ENCODE measurements at regions not wholly inside any gene's neighbourhood (a gene's known extent, or its start where the extent isn't known, plus 50 kb on each side); places are given as distances from the start of the nearest gene placed in this dataset.
A peak's percentile ranks its signal among the peaks of the same experiment; 100 is the strongest.

- peaks cover 10% of the 10 kb centered on the region for H3K9me3 Mint-ChIP-seq
- peaks cover 2% of the 10 kb centered on the region for H3K36me3 Mint-ChIP-seq (ENCODE audit: low read depth)
- H3K27ac Mint-ChIP-seq (ENCODE audit: unreplicated experiment), result no peak overlapping the region
- H3K27me3 Mint-ChIP-seq (ENCODE audit: low read depth), result no peaks in the 10 kb centered on the region
- peaks cover 24% of the 10 kb centered on the region for H3K4me1 Mint-ChIP-seq
- H3K4me3 Mint-ChIP-seq, result no peak overlapping the region
- TF ChIP-seq, protein P1, sequence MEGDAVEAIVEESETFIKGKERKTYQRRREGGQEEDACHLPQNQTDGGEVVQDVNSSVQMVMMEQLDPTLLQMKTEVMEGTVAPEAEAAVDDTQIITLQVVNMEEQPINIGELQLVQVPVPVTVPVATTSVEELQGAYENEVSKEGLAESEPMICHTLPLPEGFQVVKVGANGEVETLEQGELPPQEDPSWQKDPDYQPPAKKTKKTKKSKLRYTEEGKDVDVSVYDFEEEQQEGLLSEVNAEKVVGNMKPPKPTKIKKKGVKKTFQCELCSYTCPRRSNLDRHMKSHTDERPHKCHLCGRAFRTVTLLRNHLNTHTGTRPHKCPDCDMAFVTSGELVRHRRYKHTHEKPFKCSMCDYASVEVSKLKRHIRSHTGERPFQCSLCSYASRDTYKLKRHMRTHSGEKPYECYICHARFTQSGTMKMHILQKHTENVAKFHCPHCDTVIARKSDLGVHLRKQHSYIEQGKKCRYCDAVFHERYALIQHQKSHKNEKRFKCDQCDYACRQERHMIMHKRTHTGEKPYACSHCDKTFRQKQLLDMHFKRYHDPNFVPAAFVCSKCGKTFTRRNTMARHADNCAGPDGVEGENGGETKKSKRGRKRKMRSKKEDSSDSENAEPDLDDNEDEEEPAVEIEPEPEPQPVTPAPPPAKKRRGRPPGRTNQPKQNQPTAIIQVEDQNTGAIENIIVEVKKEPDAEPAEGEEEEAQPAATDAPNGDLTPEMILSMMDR (conservative IDR thresholded peaks at IDR 0.05), result no peak
- DNase-seq (ENCODE audit: low read depth, low spot score), result no peak
Observed at GRCh38 chr2:54360055-54360792, 95.9 kb upstream of the SPTBN1 start.

GRCh38 chr2:54364409-54364808 is 91.7 kb upstream of the SPTBN1 start:
- DNase-seq (ENCODE audit: low read depth, low spot score), result no peak
- peaks cover 24% of the 10 kb centered on the region for H3K9me3 Mint-ChIP-seq

DNA sequence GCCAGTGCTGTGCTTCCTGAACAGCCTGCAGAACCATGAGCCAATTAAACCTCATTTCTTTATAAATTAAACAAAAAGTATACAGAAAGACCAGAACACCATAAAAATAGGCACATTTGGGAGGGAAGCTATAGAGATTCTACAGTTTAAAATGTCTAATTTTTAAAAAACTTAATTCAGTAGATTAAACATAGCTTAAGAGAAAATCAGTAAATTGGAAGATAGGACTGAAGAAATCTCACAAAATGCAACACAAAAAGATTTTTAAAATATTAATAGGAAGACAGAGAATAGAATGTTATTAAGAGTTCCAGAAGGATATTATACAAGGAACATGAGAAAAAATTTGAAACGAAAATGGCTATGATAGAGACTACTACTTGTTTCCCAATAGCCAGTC is 90.5 kb upstream of the SPTBN1 start:
- Mint-ChIP-seq H3K9me3 (peaks cover 24% of the 10 kb centered on the region), H3K4me1 (peaks cover 11% of the 10 kb centered on the region), H3K4me3 (no peak overlapping the region), H3K36me3 (ENCODE audit: low read depth) (peaks cover 11% of the 10 kb centered on the region), H3K27ac (ENCODE audit: unreplicated experiment) (no peak overlapping the region), H3K27me3 (ENCODE audit: low read depth) (no peaks in the 10 kb centered on the region)
- TF ChIP-seq, protein P1 (conservative IDR thresholded peaks at IDR 0.05), result no peak
- DNase-seq (ENCODE audit: low read depth, low spot score), result no peak

More at GRCh38 chr2:54364409-54364808, 91.7 kb upstream of the SPTBN1 start:
- Mint-ChIP-seq H3K27ac (ENCODE audit: unreplicated experiment) (no peak overlapping the region), H3K27me3 (ENCODE audit: low read depth) (no peaks in the 10 kb centered on the region), H3K4me3 (no peak overlapping the region), H3K36me3 (ENCODE audit: low read depth) (peaks cover 11% of the 10 kb centered on the region), H3K4me1 (peaks cover 15% of the 10 kb centered on the region)
- TF ChIP-seq, protein P1 (conservative IDR thresholded peaks at IDR 0.05), result no peak

DNA sequence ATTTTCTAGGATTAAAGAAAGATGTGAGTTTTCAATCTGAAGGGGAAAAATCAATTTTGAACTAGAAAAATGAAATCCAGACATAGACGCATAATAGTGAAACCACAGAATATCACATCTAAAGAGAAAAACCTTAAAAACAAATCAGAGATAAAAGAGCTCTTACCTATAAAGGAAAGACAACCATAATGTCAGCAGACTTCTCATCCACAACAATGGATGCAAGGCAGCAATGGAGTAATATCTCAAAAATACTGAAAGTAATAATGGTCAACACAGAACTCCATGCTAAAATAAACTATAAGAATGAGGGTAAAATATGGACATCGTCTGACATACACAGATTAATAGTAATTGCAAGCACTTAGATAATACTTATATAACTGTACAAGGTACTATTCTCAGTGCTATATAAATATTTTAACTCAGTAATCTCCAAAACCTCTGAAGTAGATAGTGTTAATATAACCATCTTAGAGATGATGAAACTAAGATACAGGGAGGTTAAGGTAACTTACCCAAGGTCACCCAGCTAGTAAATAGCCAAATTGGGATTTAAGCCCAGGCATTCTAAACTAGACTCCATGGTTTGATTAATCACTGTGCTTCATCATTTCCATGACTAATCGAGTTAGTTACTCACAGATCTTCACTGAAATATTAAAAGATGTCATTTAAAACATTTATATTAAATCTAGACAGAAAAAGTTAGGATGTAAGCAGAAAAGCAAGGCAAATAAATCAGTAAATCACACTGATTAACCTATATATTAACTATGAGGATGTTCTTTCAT is 89.4 kb upstream of the SPTBN1 start:
- peaks cover 11% of the 10 kb centered on the region for H3K36me3 Mint-ChIP-seq (ENCODE audit: low read depth)
- TF ChIP-seq, protein P1 (conservative IDR thresholded peaks at IDR 0.05), result no peak
- H3K4me3 Mint-ChIP-seq, result no peak overlapping the region
- DNase-seq (ENCODE audit: low read depth, low spot score), result no peak
- no peak overlapping the region for H3K27ac Mint-ChIP-seq (ENCODE audit: unreplicated experiment)
- H3K4me1 Mint-ChIP-seq, result peaks cover 18% of the 10 kb centered on the region
- H3K9me3 Mint-ChIP-seq, result peaks cover 24% of the 10 kb centered on the region
- H3K27me3 Mint-ChIP-seq (ENCODE audit: low read depth), result no peaks in the 10 kb centered on the region

DNA sequence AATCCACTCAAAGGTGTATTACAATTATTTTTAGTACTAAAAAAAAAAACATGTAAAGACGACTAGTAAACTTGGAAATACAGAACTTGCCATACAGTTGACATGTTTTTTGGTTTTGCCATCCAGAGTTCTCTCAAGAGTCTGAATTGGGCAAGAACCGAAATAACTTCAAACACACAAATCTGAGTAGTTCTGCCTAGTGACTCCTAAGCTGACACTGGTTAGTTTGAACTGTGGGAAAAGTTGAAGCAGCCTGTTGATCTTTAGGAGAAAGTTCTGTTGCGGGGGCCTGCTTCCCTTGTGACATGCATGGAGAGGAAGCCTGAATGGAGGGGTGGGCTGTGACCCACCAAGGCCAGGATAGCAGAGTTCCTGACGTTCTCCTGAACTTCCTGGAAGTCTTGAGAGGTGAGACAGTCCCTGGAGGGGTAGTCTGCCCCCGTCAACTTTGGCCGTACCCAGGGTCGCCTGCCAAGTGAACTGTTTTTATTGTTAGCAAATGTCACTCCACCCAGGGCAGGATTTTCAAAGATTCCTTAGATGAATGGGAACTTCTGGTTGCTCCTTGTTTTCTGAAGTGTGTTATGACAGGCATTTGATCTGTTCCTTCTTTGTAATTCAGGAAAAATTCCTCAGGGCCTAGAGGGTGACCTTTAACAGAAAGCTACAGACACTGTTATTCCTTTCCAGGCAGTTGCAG is 85.6 kb upstream of the SPTBN1 start:
- H3K36me3 Mint-ChIP-seq (ENCODE audit: low read depth), result peaks cover 8% of the 10 kb centered on the region
- no peak for DNase-seq (ENCODE audit: low read depth, low spot score)
- TF ChIP-seq, protein P1 (conservative IDR thresholded peaks at IDR 0.05), result no peak
- peaks cover 17% of the 10 kb centered on the region for H3K9me3 Mint-ChIP-seq
- peaks cover 23% of the 10 kb centered on the region for H3K4me1 Mint-ChIP-seq
- H3K27me3 Mint-ChIP-seq (ENCODE audit: low read depth), result no peaks in the 10 kb centered on the region
- H3K4me3 Mint-ChIP-seq, result peak overlapping the region; percentile 2
- no peak overlapping the region for H3K27ac Mint-ChIP-seq (ENCODE audit: unreplicated experiment)

All from neural crest cell (in vitro differentiated cells).